22Rv1 (cell line): ENCODE measurements at regions not wholly inside any gene's neighbourhood (a gene's known extent, or its start where the extent isn't known, plus 50 kb on each side); places are given as distances from the start of the nearest gene placed in this dataset.

Experiments used
- ZFX ChIP-seq: fragments of 450-650 bp; IDR thresholded peaks from 2 replicates; pipeline ENCODE4 v1.6.1; 2017; ENCODE audit warnings: antibody characterized with exemption, borderline replicate concordance
- TF ChIP-seq, protein P1 (sequence below): fragments of 450-650 bp; IDR thresholded peaks from 2 replicates; pipeline ENCODE4 v1.5.1; 2017; ENCODE audit warnings: mild to moderate bottlenecking

- TF ChIP-seq, protein P1, sequence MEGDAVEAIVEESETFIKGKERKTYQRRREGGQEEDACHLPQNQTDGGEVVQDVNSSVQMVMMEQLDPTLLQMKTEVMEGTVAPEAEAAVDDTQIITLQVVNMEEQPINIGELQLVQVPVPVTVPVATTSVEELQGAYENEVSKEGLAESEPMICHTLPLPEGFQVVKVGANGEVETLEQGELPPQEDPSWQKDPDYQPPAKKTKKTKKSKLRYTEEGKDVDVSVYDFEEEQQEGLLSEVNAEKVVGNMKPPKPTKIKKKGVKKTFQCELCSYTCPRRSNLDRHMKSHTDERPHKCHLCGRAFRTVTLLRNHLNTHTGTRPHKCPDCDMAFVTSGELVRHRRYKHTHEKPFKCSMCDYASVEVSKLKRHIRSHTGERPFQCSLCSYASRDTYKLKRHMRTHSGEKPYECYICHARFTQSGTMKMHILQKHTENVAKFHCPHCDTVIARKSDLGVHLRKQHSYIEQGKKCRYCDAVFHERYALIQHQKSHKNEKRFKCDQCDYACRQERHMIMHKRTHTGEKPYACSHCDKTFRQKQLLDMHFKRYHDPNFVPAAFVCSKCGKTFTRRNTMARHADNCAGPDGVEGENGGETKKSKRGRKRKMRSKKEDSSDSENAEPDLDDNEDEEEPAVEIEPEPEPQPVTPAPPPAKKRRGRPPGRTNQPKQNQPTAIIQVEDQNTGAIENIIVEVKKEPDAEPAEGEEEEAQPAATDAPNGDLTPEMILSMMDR = no peak
- TF ChIP-seq ZFX = no peak
These were observed 217.1 kb upstream of the KIRREL3 start for GRCh38 chr11:127217452-127218274.
